Gastroesophageal sphincter (tissue), 4 donors: ENCODE measurements at regions not wholly inside any gene's neighbourhood (a gene's known extent, or its start where the extent isn't known, plus 50 kb on each side); places are given as distances from the start of the nearest gene placed in this dataset.

Experiments used
- ATAC-seq: fragments of 150-250 bp; one replicate; pipeline ENCODE4 v1.9.1; 2016; ENCODE audit warnings: mild to moderate bottlenecking, moderate library complexity
- H3K27ac ChIP-seq, 4 donors: fragments of 200-600 bp; sonication (generic) in 3 of 4; 1 replicate in 3 of 4; 2 replicates in 1 of 4; pipeline ENCODE4 v1.5.1; 2016 to 2019
- H3K27me3 ChIP-seq: fragments of 200-600 bp; sonication (generic); one replicate; pipeline ENCODE4 v1.5.1; 2019
- H3K36me3 ChIP-seq, 2 donors: fragments of 200-600 bp; sonication (generic); one replicate each; pipeline ENCODE4 v1.5.1; 2019; ENCODE audit warnings: control low read depth in 1 of 2
- H3K4me1 ChIP-seq, 3 donors: fragments of 200-600 bp; sonication (generic); 1 replicate in 2 of 3; 2 replicates in 1 of 3; pipeline ENCODE4 v1.5.1; 2016 to 2019; ENCODE audit warnings: control low read depth in 2 of 3
- H3K4me3 ChIP-seq, 2 donors: fragments of 200-600 bp; sonication (generic); one replicate each; pipeline ENCODE4 v1.5.1; 2019; ENCODE audit warnings: mild to moderate bottlenecking in 1 of 2, moderate library complexity in 1 of 2
- H3K9me3 ChIP-seq, 3 donors: fragments of 200-600 bp; sonication (generic); one replicate each; pipeline ENCODE4 v1.5.1; 2017 to 2019; ENCODE audit warnings: control low read depth in 2 of 3
- EP300 ChIP-seq: sonication (generic); formaldehyde crosslinking; IDR thresholded peaks from one replicate; pipeline ENCODE4 v1.6.1; 2017; ENCODE audit warnings: antibody characterized with exemption, mild to moderate bottlenecking
- POLR2A ChIP-seq, 2 donors: fragments of 450-650 bp; IDR thresholded peaks; one replicate each; pipeline ENCODE4 v1.6.1; 2017; ENCODE audit warnings: antibody characterized with exemption in 2 of 2, mild to moderate bottlenecking in 2 of 2, moderate library complexity in 1 of 2
- POLR2AphosphoS5 ChIP-seq: sonication (generic); formaldehyde crosslinking; IDR thresholded peaks from one replicate; pipeline ENCODE4 v1.6.1; 2017; ENCODE audit warnings: antibody characterized with exemption
- WGBS, 2 donors: methylation state at CpG; one replicate each; pipeline ENCODE4 v1.1.5; 2018; ENCODE audit warnings: low coverage in 1 of 2; 5-methylcytosine and 5-hydroxymethylcytosine counted together
- TF ChIP-seq, protein P1 (sequence below), 4 experiments: fragments of 200-600 bp in 2 of 4; fragments of 450-650 bp in 2 of 4; sonication (generic) in 1 of 4; IDR thresholded peaks; one replicate each; pipeline ENCODE4 v1.5.1; 2017 to 2019; ENCODE audit warnings: antibody characterized with exemption in 4 of 4, mild to moderate bottlenecking in 2 of 4, moderate library complexity in 2 of 4

DNA sequence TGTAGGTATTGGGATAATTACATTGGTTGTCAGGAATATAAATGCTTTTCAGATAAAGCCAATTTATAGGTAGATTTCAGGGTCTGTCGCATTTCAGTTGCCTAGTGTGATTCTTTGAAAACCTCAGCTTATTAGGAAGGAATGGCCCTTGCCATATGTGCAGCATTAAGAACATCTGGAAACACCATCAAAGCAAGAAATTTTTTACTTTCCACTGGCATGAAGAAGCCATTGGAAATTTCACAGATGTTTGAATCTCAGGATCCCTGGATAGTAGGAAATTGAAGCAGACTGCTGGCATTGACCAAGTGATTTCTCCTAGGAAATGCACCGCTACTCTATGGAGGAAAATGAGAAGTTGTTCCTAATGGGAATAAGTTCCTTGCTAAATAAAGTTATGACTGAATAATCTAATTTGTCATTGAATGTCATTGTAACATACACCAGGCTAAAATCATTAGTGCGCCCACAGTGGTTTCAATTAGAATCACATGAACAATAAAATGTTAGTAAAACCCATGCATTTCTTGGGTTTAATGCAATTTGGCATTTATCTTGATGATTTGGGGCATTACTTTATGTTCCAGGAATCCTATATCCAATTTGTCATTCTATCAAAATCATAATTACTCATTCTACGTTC, 950.1 kb downstream of the EPHA7 start:
- H3K36me3 ChIP-seq, result no peaks in the 10 kb centered on the region
- no peaks in the 10 kb centered on the region for H3K4me1 ChIP-seq
- H3K27me3 ChIP-seq, result no peaks in the 10 kb centered on the region
- H3K4me3 ChIP-seq, result no peak overlapping the region
- TF ChIP-seq POLR2A (IDR thresholded peaks at IDR 0.05), result no peak
- TF ChIP-seq, protein P1, sequence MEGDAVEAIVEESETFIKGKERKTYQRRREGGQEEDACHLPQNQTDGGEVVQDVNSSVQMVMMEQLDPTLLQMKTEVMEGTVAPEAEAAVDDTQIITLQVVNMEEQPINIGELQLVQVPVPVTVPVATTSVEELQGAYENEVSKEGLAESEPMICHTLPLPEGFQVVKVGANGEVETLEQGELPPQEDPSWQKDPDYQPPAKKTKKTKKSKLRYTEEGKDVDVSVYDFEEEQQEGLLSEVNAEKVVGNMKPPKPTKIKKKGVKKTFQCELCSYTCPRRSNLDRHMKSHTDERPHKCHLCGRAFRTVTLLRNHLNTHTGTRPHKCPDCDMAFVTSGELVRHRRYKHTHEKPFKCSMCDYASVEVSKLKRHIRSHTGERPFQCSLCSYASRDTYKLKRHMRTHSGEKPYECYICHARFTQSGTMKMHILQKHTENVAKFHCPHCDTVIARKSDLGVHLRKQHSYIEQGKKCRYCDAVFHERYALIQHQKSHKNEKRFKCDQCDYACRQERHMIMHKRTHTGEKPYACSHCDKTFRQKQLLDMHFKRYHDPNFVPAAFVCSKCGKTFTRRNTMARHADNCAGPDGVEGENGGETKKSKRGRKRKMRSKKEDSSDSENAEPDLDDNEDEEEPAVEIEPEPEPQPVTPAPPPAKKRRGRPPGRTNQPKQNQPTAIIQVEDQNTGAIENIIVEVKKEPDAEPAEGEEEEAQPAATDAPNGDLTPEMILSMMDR (IDR thresholded peaks at IDR 0.05), result no peak
- no peak for TF ChIP-seq EP300
- no peak for TF ChIP-seq POLR2AphosphoS5
- no peak for ATAC-seq
- WGBS, 2 donors, result 78 to 79% methylated on average over 3 to 4 of the region's 4 CpGs
- H3K9me3 ChIP-seq, result peaks cover 0 to 21% (median 0%) of the 10 kb centered on the region in 3 donors
- H3K27ac ChIP-seq, result no peak overlapping the region

- Histone ChIP-seq H3K4me3 (no peak overlapping the region), H3K27me3 (no peaks in the 10 kb centered on the region), H3K9me3 (peaks cover 0 to 21% (median 0%) of the 10 kb centered on the region in 3 donors), H3K27ac (no peak overlapping the region), H3K36me3 (no peaks in the 10 kb centered on the region), H3K4me1 (no peaks in the 10 kb centered on the region)
- no peak for ATAC-seq
- TF ChIP-seq POLR2A (IDR thresholded peaks at IDR 0.05) (no peak), POLR2AphosphoS5 (no peak), EP300 (no peak)
- TF ChIP-seq, protein P1 (IDR thresholded peaks at IDR 0.05), result no peak
Measured at GRCh38 chr6:92468066-92468465, 951.3 kb downstream of the EPHA7 start.

GRCh38 chr6:92460133-92460532, 959.2 kb downstream of the EPHA7 start:
- WGBS, 2 donors, result 46 to 61% methylated on average over 2 of the region's 2 CpGs

GRCh38 chr6:92459606-92460005, 959.8 kb downstream of the EPHA7 start:
- 0 to 19% methylated on average over 1 of the region's 1 CpG for WGBS, 2 donors
- Histone ChIP-seq H3K9me3 (no peaks in the 10 kb centered on the region), H3K27ac (no peak overlapping the region), H3K36me3 (no peaks in the 10 kb centered on the region), H3K4me1 (no peaks in the 10 kb centered on the region), H3K27me3 (no peaks in the 10 kb centered on the region), H3K4me3 (no peak overlapping the region)
- no peak for ATAC-seq
- TF ChIP-seq POLR2A (IDR thresholded peaks at IDR 0.05) (no peak), EP300 (no peak), POLR2AphosphoS5 (no peak)
- TF ChIP-seq, protein P1 (IDR thresholded peaks at IDR 0.05), result no peak

More at GRCh38 chr6:92460133-92460532, 959.2 kb downstream of the EPHA7 start:
- TF ChIP-seq, protein P1 (IDR thresholded peaks at IDR 0.05), result no peak
- no peak for TF ChIP-seq EP300
- H3K27ac ChIP-seq, result no peak overlapping the region
- no peaks in the 10 kb centered on the region for H3K27me3 ChIP-seq
- no peaks in the 10 kb centered on the region for H3K36me3 ChIP-seq
- H3K9me3 ChIP-seq, result peaks cover 0 to 3% (median 0%) of the 10 kb centered on the region in 3 donors
- no peaks in the 10 kb centered on the region for H3K4me1 ChIP-seq
- ATAC-seq, result no peak
- H3K4me3 ChIP-seq, result no peak overlapping the region

DNA sequence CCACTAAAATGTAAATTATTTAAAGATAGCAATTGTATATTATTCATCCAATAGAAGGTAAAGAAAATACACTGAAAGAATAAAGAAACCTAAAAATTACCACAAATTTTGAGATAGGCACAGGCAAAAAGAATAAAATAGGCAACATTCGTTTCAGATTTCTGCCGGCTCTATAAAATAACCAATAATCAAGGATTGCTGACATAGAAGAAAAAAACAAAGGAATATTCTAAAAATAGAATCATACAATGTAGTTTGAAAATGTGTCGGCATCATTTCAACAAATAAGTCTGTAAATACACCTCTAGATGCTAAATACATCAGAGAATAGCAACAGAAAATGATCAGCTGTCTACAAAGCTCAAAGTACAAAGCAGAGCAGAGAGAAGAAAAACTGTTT, 973.3 kb downstream of the EPHA7 start:
- Histone ChIP-seq H3K4me3 (no peak overlapping the region), H3K27ac (no peak overlapping the region), H3K9me3 (no peaks in the 10 kb centered on the region), H3K4me1 (no peaks in the 10 kb centered on the region), H3K27me3 (no peaks in the 10 kb centered on the region), H3K36me3 (no peaks in the 10 kb centered on the region)
- no peak for ATAC-seq
- 75 to 83% methylated on average over 3 of the region's 3 CpGs for WGBS, 2 donors
- TF ChIP-seq, protein P1 (IDR thresholded peaks at IDR 0.05), result no peak
- TF ChIP-seq POLR2A (IDR thresholded peaks at IDR 0.05), result no peak
- no peak for TF ChIP-seq POLR2AphosphoS5
- no peak for TF ChIP-seq EP300
